Activated naive CD4-positive, alpha-beta T cell treated with Interleukin-2 at 50 U/mL for 16 hours (primary cell): ENCODE measurements at regions not wholly inside any gene's neighbourhood (a gene's known extent, or its start where the extent isn't known, plus 50 kb on each side); places are given as distances from the start of the nearest gene placed in this dataset.
"Not testable (repeated sequence)": the region's sequence is repeated elsewhere in the genome, so short reads cannot be mapped to it uniquely, and the experiment has no call there.

Experiments used
- DNase-seq: peaks from one replicate; pipeline ENCODE4 v3.0.0-alpha.2; 2020

GRCh38 chr2:212858496-212858895 is 292.9 kb downstream of the IKZF2 start:
- no peak for DNase-seq

DNA sequence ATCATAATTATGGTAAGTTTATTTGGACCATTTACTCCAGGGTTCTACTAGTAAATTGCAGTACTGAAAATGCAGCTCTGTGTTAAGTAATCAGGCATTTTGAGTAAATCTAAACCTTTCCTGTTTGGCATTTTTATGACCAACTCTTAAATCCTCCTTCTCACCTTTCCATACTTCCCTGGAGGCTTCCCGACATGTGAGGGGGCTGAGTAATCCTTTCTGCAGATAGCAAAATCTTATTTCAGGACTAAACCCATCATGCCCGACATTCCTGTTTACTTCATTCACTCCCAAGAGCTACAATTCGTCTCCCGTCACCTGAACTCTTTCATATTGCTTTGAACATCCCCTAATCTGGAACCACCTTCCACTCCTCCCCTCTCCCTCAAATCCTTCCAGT is 296.6 kb downstream of the IKZF2 start:
- no peak for DNase-seq

DNA sequence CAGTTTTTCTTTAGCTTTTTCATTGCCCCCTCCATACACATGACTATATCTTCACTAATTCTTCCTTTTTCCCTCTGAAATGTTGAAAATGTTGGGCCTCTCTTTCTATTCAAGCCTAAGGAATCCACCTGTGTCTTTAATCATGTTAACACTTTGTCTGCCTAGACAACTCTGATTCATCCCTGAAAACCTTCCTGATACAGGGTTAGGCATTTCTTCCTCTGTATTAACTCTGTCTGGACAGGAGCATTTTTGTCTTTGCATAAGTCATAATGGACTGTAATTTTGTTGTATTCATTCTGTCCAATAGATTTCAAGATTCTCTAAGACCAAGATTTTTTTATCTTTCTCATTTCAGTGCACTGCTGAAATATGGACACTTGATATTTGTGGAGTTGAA is 297.3 kb downstream of the IKZF2 start:
- DNase-seq: no peak

GRCh38 chr2:212845941-212846340 is 305.5 kb downstream of the IKZF2 start:
- no peak for DNase-seq

DNA sequence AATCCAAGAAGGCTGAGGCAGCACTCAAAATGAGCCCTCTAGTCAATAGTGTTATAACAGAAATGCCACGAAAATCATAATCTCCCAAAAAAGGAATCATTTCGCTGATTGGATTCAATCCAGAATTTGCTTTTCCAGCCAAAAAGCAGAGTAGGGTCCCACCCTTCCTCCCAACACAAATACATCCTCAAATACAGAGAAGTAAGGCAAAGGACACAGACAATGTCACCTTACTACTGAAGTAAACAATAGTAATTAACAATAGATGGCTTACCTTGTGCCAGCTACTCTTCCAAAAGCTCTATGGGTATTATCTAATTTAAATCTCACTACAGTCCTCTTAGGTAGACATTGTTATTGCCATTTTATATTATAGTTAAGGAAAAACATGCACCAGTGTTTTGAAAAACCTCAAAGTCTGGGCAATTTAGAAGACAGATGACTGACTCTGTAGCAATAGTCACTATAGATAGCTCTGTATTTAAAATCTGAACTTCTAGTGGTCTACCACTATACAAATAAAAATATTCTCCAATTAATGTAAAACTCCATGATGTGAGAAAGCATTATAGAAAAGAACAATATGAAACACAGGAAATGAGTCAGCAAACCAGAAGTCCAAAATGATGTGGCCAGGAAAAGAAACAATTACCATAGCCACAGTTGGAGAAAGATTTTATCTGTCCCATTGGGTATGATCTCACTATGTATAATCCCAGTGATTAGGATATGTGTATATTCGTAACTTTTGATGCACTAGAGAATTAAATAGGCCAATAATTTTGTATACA is 305.0 kb upstream of the ERBB4 start:
- no peak for DNase-seq

GRCh38 chr2:212842544-212843185 is 304.1 kb upstream of the ERBB4 start:
- DNase-seq: no peak

- no peak for DNase-seq
These were observed 302.9 kb upstream of the ERBB4 start for GRCh38 chr2:212841460-212841859.

- no peak for DNase-seq
These were observed 293.9 kb upstream of the ERBB4 start for GRCh38 chr2:212832211-212833195.

DNA sequence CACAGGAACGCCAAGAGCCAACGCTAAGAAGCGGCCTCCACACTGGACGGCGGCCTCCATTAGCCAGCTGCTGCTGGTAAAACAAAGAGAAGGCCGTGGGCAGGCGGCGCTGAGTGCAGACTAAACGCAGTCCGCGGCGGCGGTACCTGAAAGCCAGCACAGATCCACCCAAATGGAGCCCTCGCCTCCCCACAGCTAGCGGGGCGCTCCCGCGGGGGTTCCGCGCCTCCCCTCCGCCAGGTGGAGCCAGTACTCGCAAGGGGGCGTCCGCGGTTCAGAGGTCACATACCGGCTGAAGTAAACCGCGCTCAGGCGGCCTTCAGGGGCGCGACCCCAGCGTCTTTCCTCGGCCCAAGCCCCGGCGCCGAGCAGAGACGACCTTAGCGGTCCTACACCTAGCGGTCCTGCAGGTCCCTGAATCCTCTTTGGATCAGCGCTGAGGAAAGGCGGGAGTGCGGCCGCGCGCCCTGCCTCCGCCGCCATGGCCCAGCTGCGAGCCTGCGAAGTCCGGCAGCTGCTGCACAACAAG is 293.1 kb upstream of the ERBB4 start:
- no peak for DNase-seq

- no peak for DNase-seq
These were observed 277.7 kb upstream of the ERBB4 start for GRCh38 chr2:212816267-212816666.

- no peak for DNase-seq
These were observed 276.9 kb upstream of the ERBB4 start for GRCh38 chr2:212815453-212815852.

DNA sequence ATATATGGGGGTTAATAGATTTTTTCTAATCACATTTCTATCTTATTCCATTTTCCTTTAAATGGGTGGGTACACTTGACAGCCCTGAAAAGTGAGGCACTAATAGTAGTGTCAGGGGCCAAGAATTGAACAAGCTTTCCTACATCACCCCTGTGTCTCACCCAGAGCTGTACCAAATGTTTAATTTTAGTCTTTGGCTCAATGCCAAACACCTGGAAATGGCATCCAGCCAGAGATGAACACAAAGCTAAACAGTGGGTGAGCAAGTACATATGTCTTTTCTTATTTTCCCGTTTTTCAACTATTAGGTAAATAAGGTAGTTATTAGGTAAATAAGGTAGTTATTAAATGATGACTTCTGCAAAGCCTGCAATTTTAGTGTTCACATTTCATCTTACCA is 276.3 kb upstream of the ERBB4 start:
- no peak for DNase-seq

- no peak for DNase-seq
These were observed 273.3 kb upstream of the ERBB4 start for GRCh38 chr2:212811921-212812320.

DNA sequence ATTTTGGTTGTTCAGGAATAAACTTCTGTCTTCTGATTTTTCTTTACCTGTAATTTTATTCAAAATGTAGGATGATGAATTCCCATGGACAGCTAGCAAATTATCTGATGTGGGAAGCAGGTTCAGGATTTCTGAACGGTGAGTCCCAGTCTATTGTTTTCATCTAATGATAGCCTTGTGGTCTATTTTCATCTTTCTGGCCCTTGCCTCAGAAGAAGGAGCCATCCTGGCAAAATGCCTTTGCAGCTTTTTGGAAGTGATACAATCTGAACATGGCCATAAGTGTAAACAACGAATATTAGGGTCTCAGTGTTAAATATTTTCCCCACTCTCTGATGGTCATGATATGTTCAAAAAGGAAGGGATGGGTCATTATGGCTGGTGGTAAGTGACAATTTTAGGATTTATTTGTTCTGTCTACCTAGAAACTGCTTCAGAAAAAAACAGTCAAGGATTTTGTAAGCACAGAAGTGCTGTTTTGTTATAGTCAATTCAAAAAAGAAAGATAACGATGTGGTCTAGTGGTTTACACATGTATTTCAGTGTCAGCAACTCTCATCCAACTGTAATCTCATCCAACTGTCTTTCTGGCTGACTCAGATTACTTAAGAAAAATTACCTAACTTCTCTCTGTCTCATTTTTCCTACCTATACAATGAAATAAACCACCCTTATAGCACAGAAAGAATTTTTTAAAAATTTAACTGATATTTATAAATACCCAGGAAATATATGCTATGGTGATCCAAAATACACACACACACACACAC is 272.6 kb upstream of the ERBB4 start:
- DNase-seq: no peak

DNA sequence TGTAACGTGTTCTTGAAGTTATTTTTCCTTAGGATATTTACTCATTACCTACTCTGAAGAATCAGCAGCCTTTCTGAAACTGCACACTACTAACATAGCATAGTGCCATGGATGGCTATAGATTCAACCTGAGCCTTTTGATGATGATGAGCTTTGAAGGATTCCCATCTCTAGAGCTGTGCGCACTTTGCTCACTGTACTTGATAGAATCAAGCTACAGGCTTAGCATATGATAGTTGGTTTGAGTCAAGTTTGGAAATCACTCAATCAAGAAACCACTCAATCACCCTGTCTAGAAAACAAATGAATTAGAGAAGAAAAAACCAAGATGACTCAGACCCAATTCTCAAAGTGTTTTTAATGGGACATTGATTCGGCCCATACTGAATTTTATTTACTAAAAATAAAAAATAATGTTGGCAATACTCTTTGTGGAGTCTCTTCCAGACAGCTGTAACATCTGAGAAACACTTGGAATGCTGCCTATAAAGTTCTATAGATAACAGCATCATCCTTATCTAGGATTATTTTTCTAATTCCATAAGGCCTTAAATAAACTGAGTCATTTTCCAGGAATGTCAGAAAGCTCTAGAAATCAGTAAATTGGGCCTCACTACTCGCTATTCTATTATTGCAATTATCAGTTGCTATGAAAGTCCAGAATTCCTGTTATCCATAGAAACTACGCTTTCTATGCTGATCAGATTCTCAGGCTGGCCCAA is 259.0 kb upstream of the ERBB4 start:
- no peak for DNase-seq

DNA sequence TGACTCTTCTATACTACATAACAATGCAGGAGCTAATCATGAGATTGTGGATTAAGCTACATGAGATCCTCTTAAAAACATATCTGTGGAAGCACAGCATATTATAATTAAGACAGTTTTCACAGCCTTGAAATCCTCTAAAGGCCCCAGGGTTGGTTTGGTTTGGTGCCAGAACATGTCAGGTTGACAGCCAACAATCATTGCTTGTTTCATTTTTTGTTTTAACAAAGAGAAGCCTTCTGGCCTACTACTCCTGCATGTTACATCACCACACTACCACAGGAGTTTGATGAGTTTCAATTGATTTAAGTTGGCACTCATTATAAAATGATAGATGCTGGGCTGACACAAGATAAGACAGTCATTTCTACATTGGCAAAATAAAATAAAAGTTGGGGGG is 255.9 kb upstream of the ERBB4 start:
- DNase-seq: no peak

DNA sequence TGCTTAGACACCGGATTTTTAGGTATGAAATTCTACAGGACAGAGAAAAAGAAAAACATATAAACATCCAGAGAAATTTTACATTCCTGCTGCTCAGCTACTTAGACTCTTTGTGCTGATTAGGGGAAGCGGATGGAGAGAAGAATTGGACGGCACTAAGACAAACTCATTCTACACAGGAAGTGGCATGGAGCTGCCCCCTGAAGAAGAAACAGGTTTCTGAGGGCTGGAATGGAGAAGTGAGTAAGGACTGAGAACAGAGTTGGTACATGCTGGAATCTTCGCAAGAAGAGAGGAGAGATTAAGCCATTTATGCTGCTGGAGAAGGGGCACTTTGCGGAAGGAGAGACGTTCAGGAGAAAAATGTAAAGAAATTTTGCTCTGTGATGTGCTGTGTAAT is 253.0 kb upstream of the ERBB4 start:
- DNase-seq: no peak

DNA sequence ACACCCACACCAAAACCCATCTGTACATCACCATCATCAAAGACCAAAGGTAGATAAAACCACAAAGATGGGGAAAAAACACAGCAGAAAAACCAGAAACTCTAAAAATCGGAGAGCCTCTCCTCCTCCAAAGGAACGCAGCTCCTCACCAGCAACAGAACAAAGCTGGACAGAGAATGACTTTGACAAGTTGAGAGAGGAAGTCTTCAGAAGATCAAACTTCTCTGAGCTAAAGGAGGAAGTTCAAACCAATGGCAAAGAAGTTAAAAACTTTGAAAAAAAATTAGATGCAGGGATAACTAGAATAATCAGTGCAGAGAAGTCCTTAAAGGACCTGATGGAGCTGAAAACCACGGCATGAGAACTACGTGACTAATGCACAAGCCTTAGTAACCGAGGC is 247.5 kb upstream of the ERBB4 start:
- DNase-seq: not testable (repeated sequence)

DNA sequence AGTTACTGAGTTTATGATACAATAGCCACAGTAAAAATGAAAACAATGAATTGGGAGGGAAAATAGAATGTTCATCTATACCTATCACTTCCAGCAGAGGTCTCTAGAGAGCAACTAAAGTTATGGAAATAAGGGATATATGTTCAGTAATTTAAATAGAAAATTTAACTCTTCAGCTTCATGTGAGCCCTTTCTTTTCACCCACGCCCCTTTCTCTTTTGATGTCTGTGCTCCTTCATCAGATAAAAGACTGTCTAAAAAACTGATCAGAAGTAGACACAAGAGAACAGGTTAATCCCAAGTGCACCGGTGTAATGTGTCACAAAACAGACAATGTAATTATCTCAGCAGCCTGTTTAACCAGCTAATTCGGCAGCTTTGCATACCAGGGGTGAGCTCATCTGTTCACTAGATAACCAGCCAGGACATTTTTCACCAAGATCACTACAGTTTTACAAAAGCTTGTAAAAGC is 238.5 kb upstream of the ERBB4 start:
- DNase-seq: no peak

DNA sequence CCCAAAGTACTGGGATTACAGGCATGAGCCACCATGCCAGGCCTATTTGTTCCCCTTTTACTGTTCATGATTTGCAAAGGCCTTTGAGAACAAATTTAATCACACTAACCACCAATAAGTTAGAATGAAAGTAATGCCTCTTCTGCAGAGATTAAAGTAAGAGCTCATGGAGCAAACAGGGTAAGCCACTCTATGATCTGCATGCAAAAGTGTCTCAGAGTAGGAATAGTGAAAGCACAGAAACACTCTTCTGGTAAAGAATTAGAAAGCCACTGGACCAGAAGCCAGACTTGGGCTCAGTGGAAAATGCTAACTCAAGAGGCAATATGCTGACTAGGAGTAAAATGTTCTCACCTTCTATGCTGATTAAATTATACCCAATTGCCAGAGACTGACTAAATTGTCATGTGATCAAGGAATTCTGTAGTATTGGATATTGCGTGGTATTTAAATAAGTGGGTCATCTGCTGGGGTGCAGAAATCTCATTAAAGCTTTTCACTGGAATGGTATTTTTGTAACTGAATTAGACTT is 235.3 kb upstream of the ERBB4 start:
- no peak for DNase-seq

DNA sequence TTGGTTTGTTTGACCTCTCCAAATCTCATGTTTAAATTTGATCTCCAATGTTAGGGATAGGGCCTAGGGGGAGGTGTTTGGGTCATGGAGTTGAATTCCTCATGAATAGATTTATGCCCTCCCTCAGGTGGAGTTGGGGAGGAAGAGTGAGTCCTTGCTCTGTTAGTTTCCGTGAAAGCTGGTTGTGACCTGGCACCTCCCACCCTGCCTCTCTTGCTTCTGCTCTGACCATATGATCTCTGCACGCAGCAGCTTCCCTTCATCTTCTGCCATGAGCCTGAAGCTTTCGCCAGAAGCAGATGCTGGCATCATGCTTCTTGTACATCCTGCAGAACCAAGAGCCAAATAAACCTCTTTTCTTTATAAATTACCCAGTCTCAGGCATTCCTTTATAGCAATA is 231.6 kb upstream of the ERBB4 start:
- DNase-seq: no peak
